Ishikawa (cell line): ENCODE measurements at regions not wholly inside any gene's neighbourhood (a gene's known extent, or its start where the extent isn't known, plus 50 kb on each side); places are given as distances from the start of the nearest gene placed in this dataset.

ENCODE experiments used
- CEBPB ChIP-seq: IDR thresholded peaks from 2 replicates; pipeline ENCODE4 v1.6.1; 2012
- CREB1 ChIP-seq: IDR thresholded peaks from 2 replicates; pipeline ENCODE4 v1.6.1; 2012; ENCODE audit warnings: low read depth
- EGR1 ChIP-seq: IDR thresholded peaks from 2 replicates; pipeline ENCODE4 v1.6.1; 2012
- EP300 ChIP-seq: IDR thresholded peaks from 2 replicates; pipeline ENCODE4 v1.6.1; 2012; ENCODE audit warnings: borderline replicate concordance
- FOXM1 ChIP-seq: IDR thresholded peaks from 2 replicates; pipeline ENCODE4 v1.6.1; 2012; ENCODE audit warnings: low read depth, borderline replicate concordance
- MAX ChIP-seq: IDR thresholded peaks from 2 replicates; pipeline ENCODE4 v1.6.1; 2012
- NFIC ChIP-seq: IDR thresholded peaks from 2 replicates; pipeline ENCODE4 v1.6.1; 2012
- RAD21 ChIP-seq: IDR thresholded peaks from 2 replicates; pipeline ENCODE4 v1.6.1; 2012; ENCODE audit warnings: low read depth
- REST ChIP-seq: IDR thresholded peaks from 2 replicates; pipeline ENCODE4 v1.6.1; 2012; ENCODE audit warnings: low read depth, mild to moderate bottlenecking
- TAF1 ChIP-seq: IDR thresholded peaks from 2 replicates; pipeline ENCODE4 v1.6.1; 2012; ENCODE audit warnings: low read depth, mild to moderate bottlenecking
- TCF12 ChIP-seq: IDR thresholded peaks from 2 replicates; pipeline ENCODE4 v1.6.1; 2012; ENCODE audit warnings: low read depth
- TEAD4 ChIP-seq: IDR thresholded peaks from 2 replicates; pipeline ENCODE4 v1.6.1; 2012
- USF1 ChIP-seq: IDR thresholded peaks from 2 replicates; pipeline ENCODE4 v1.6.1; 2012
- YY1 ChIP-seq: IDR thresholded peaks from 2 replicates; pipeline ENCODE4 v1.6.1; 2012; ENCODE audit warnings: low read depth
- ZBTB7A ChIP-seq: IDR thresholded peaks from 2 replicates; pipeline ENCODE4 v1.6.1; 2012; ENCODE audit warnings: low read depth

- TF ChIP-seq FOXM1: no peak
- TF ChIP-seq REST: no peak
- no peak for TF ChIP-seq CREB1
- TF ChIP-seq MAX: no peak
- TF ChIP-seq TCF12: no peak
- TF ChIP-seq TEAD4: no peak
- no peak for TF ChIP-seq RAD21
- TF ChIP-seq YY1: no peak
- TF ChIP-seq NFIC: no peak
- TF ChIP-seq CEBPB: no peak
- no peak for TF ChIP-seq ZBTB7A
- no peak for TF ChIP-seq USF1
- no peak for TF ChIP-seq TAF1
These were observed 148.8 kb upstream of the OTX2 start for GRCh38 chr14:56959121-56959520.

GRCh38 chr14:56956182-56956581, 145.9 kb upstream of the OTX2 start:
- TF ChIP-seq EGR1 (no peak), YY1 (no peak)

GRCh38 chr14:56955745-56956144, 145.5 kb upstream of the OTX2 start:
- no peak for TF ChIP-seq FOXM1
- no peak for TF ChIP-seq MAX
- no peak for TF ChIP-seq CREB1
- TF ChIP-seq TAF1: no peak
- TF ChIP-seq ZBTB7A: no peak
- no peak for TF ChIP-seq NFIC

GRCh38 chr14:56953884-56954283, 143.6 kb upstream of the OTX2 start:
- no peak for TF ChIP-seq TCF12
- no peak for TF ChIP-seq CEBPB
- no peak for TF ChIP-seq TEAD4
- no peak for TF ChIP-seq MAX
- no peak for TF ChIP-seq ZBTB7A
- TF ChIP-seq EGR1: no peak
- TF ChIP-seq REST: no peak
- TF ChIP-seq EP300: no peak
- TF ChIP-seq NFIC: no peak
- no peak for TF ChIP-seq TAF1
- no peak for TF ChIP-seq CREB1
- no peak for TF ChIP-seq YY1
- no peak for TF ChIP-seq USF1
- no peak for TF ChIP-seq RAD21
- TF ChIP-seq FOXM1: no peak

- no peak for TF ChIP-seq YY1
- no peak for TF ChIP-seq NFIC
- no peak for TF ChIP-seq ZBTB7A
- TF ChIP-seq RAD21: no peak
- no peak for TF ChIP-seq TEAD4
- TF ChIP-seq USF1: no peak
- TF ChIP-seq TCF12: no peak
- TF ChIP-seq REST: no peak
- TF ChIP-seq CEBPB: no peak
- TF ChIP-seq TAF1: no peak
- no peak for TF ChIP-seq EP300
These were observed 142.6 kb upstream of the OTX2 start for GRCh38 chr14:56952766-56953473.
